HG03378 (cell line): ENCODE measurements at regions not wholly inside any gene's neighbourhood (a gene's known extent, or its start where the extent isn't known, plus 50 kb on each side); places are given as distances from the start of the nearest gene placed in this dataset.

Experiments used
- ATAC-seq: cut with Tn5 transposase; IDR thresholded peaks from one replicate; pipeline ENCODE4 v1.9.1; 2021; ENCODE audit warnings: mild to moderate bottlenecking, moderate library complexity; ENCODE audit not compliant: unreplicated experiment

DNA sequence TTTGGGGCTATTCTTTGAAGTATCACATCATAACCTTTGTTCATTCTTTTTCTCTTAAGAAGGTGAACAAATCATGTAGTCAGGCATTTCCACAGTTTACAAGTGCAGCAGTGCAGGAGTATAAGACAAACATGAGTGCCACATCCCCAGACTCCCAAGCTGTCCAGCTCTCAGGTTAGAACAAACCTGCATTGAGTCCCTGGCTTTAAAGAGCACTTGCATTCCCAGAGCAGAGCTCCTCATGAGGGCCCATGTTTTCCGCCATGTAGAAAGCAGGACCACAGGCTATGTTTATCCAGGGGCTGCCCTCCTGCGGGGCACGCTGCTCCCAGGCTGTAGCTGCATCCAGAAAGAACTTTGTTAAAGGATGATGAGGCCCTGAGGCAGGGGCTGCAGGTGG, 267.7 kb downstream of the TLE3 start:
- no peak for ATAC-seq

- ATAC-seq = no peak
Observed at GRCh38 chr15:69830430-69830829, 267.3 kb downstream of the TLE3 start.

GRCh38 chr15:69830876-69831275, 266.8 kb downstream of the TLE3 start:
- ATAC-seq = no peak

DNA sequence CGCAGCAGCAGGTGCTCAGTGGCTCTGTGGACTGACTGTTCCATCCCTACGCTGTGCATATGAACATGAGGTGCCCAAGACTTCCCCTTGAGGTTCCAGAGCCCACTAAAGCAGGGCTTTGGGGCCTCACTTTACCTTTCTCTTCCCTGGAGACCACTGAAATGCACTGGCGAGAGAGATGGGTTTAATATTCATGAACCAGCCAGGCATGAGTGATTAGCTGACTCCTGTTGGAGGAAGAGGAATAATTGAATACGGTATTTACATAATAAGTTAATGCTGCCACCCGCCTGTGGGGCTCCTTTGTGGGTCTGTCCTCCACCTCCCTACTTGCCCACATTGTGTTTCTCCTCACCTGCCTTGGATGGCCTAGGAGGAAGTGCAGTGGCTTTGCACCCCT, 263.4 kb downstream of the TLE3 start:
- ATAC-seq = no peak

- ATAC-seq = no peak
Observed at GRCh38 chr15:69834761-69835160, 263.0 kb downstream of the TLE3 start.

- no peak for ATAC-seq
Observed at GRCh38 chr15:69836048-69836447, 261.7 kb downstream of the TLE3 start.

GRCh38 chr15:69836526-69837230, 261.0 kb downstream of the TLE3 start:
- ATAC-seq = no peak

DNA sequence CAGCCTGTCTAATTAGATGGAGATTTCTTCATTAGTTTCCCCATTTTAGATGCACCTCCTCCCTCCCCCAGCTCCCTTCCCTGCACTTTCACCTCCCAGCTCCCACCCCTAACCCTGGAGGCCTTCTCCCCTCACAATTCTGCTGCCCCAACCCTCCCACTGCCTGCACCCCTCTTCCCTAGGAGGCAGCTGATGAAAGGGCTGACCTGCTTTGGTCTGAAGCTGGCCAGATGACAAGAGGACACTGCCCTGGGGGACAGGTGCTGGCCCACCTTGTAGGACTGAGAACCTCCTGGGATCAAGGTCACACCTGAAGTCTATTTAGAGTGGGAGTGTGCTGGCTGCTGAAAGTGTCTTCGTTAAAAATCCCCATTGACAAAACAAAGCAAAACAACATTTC, 259.4 kb downstream of the TLE3 start:
- no peak for ATAC-seq

DNA sequence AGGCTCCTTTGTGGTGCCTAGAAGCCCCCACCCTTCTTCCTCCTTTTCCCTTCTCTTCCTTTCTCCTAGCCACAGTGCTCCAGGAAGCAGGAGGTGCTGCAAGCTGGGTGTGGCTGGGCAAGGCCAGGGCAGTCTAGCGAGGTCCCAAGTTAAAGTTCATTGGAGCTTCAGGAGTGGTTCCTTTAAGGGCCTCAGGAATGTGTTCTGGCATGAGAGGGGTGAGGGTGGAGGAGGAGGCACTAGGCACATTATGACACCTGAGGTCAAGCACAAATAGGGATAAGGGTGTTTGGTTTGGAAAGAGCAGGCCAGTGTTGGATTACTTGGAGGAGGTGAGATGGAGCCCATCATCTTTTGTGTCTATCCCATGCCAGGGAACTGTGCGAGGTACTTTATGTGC, 258.7 kb downstream of the TLE3 start:
- ATAC-seq = no peak

DNA sequence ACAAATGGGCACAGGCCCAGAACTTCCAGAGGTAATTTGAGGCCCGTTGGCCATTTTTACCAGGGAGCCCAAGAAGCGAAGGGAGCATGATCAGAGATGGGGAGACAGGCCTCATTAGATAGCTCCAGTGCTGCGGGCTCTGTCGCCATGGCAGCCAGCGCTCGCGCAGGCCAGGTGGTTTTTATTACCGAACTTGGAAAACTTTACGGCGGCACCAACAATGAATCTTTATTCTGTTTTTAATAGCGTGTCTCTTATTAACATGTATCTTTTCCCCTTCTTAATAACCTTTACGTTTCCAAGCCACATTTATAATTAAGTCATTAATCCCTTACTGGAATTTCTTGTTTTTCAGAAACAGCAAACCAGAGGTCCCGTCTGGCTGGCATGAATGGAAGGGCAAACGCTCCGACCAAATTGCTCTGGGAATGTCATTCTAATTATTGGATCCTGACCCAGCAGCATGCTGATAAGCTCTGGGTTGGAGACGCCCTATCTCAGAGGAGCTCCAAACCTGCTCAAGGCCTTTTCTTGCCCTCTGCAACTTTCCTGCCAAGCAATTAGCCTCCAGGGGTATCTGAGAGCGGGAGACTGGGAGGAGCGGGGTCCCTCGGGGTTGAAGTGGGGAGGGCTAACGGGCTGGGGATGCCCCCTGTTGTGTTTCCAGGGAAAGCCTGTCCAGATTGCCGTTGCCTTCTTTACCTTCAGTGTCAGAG, 256.4 kb downstream of the TLE3 start:
- ATAC-seq = no peak

GRCh38 chr15:69842851-69843250, 254.9 kb downstream of the TLE3 start:
- ATAC-seq = no peak

GRCh38 chr15:69843276-69843899, 254.3 kb downstream of the TLE3 start:
- ATAC-seq = no peak

- ATAC-seq = no peak
Observed at GRCh38 chr15:69843900-69844304, 253.8 kb downstream of the TLE3 start.

DNA sequence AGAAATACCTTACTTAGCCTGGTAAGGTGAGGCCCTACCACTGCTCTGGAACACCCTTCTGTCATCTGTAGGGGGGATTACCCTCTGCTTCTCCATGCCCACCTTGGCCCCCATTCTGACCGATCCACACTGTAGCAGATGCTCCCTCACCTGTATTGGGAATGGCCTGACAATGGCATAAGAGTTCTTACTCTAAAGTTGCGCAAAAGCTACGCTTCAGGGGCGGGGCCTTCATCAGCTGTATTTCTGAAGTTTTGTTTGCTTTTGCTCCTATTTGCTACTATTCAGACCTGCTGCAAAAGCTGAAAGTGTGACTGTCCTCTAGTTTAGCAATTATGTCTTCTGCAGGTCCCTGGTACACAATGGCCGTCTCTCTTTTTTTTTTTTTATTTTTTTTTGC, 252.6 kb downstream of the TLE3 start:
- ATAC-seq = no peak

GRCh38 chr15:69847625-69848024, 250.1 kb downstream of the TLE3 start:
- no peak for ATAC-seq

GRCh38 chr15:69848096-69848495, 249.6 kb downstream of the TLE3 start:
- no peak for ATAC-seq

DNA sequence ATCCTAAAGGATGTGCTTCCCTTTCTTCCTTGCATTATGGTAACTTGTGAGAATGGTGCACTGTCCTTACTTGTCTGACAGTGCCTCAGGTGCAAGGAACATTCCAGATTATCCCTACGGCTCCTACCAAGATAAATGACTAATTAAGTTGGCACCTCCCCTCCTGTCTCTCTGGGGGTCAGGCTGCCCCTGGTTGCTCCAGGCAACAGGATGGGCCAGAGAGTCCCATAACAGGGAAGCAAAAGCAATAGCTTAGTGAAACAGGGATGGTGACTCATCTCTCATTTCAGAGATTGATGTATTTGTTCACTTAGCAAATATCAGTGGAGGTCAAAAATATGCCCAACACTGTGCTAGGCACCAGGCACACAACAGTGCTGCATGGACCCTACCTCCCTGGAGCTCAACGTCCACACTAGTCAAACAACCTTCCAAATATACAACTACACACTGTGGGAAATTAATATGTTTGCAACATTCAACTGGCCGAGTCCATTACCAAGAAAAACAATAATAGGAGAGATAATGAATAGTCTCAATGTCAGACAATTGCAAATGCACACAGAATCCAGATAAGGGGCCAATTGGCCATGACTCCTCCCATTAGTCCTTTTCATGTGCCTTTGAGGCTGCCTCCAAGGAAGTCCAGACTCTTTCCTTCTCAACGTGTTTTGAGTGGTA, 249.0 kb downstream of the TLE3 start:
- no peak for ATAC-seq

- ATAC-seq = no peak
Observed at GRCh38 chr15:69849232-69849610, 248.5 kb downstream of the TLE3 start.

DNA sequence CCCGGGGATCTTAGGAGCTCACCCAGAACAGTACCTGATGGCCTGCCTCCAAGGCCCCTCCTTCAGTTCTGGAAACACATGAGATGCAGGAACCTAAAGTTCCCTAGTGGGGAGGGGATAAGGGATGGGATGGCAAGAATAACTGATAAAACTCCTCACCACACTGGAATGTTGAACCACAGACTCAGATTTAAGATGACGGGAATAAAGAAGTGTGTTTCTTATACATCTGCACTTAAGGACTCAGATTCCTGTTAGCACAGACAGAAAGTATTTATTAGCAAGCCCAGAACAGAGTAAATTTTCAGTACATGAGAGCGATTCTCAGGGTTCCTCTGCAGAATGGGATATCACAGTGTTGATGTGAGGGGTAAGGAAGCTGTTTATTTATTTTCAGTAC, 245.2 kb downstream of the TLE3 start:
- ATAC-seq = no peak

DNA sequence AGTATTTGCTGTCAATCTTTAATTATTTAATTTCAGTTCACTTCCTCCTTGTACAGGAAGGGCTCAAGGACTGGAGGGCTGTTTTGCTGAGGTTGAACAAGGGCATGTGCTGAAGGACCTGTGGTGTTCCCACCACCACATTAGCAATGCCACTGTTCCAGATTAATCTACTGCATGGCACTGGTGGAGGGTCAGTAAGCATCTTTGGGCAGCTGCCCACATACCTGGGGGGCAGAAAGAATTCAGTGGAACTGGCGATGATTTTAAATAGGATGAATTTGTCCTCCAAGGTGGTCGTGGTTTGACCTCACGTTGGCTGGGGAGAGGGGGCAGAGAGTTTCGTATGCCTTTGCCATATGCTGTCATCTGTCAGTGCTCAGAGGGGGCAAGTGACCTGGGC, 244.8 kb downstream of the TLE3 start:
- no peak for ATAC-seq

GRCh38 chr15:69853544-69853951, 244.2 kb downstream of the TLE3 start:
- no peak for ATAC-seq

DNA sequence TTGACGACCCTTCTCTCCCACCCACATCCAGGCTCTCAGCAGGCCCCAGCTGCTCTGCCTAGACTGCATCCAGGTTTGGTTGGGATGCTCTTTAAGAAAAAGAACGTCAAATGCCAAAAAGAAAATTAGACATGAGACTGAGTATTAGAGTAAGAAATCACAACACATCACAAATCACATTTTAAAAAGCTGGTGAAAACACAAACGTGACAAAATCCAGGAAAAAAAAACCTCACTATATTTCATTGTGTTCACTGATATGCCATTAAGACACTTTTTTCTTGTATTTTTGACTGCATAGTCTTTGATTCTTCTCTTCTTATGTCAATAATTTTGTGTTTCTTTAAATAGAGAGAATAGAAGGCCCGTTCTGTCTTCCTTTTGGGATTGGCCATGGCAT, 243.7 kb downstream of the TLE3 start:
- ATAC-seq = no peak
